GM19467 (cell line): ENCODE measurements at regions not wholly inside any gene's neighbourhood (a gene's known extent, or its start where the extent isn't known, plus 50 kb on each side); places are given as distances from the start of the nearest gene placed in this dataset.

Experiments used
- ATAC-seq: cut with Tn5 transposase; IDR thresholded peaks from one replicate; pipeline ENCODE4 v1.9.1; 2021; ENCODE audit warnings: mild to moderate bottlenecking, moderate library complexity; ENCODE audit not compliant: unreplicated experiment

DNA sequence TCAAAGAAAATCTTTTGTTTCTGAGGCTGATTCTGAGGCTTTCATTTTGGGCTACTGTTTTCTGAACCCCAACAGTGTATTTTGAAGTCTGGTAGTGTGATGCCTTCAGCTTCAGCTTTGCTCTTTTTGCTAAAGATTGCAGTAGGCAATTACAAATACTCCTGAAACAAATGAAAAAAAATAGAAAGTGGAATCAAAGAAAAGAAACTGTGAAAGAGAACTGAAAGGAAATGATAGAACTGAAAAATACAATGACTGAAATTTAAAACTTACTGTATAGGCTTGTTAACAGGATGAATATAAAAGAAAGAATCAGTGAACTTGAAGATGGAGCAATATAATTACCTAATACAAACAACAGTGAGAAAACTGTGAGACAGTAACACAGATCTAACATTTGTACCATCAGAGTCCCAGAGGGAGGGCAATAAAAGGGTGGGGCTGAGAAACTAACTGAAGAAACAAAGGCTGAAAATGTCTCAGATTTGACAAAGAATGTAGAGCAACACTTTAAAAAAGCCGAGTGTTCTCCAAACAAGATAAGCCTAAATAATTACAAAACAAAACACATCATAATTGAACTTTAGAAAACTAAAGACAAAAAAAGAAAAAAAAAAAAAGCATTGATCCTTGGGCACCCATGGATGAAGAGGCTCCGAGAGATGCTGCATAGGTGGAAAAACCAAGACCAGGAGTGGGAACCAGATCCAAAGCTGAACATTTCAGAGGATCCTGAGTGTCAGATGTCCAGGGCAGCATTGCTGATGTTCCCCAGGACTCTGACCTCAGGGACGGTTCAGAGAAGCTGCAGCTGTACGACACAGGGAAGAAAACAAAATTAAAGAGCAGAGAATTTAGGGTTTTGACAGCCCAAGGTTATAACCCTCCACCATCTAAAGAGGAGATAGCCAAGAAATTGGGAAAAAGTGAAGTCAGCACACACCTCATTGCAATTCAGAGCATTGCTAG is 223.2 kb upstream of the IGFBP3 start:
- ATAC-seq = no peak

DNA sequence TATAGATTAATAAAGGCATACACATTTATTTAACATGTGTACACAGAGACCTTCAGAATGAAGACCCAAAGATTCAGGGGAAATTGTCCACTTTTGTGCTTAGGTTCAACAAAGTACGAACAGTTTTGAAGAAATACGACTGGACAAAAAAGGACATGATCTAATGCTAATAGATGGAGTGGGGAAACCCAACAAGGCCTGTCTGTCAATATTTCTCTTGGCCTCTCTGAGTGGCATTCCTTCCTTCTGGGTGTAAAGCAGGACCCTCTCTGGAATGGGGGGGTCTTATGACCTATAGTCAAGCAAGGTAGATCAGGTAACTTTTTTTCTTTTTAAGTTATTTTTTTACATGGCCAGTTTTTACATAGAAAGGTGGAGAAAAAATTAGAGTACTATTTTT is 222.3 kb upstream of the IGFBP3 start:
- no peak for ATAC-seq

DNA sequence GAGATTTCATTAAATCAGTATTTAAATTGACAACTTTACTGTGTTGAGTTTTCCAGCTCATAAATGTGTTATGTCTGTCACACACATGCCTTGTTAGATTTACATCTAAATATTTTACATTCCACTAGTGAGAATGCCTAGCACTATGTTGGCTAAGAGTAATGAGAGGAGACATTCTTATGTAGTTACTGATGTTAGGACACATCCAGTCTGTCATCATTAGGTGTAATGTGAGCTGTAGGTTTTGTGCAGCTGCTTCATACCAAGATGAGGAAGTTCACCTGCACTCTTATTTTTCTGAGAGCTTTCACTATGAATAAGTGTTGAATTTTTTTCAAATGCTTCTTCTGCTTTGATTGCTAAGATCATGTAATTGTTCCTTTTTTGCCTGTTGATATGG is 218.0 kb upstream of the IGFBP3 start:
- ATAC-seq = no peak

DNA sequence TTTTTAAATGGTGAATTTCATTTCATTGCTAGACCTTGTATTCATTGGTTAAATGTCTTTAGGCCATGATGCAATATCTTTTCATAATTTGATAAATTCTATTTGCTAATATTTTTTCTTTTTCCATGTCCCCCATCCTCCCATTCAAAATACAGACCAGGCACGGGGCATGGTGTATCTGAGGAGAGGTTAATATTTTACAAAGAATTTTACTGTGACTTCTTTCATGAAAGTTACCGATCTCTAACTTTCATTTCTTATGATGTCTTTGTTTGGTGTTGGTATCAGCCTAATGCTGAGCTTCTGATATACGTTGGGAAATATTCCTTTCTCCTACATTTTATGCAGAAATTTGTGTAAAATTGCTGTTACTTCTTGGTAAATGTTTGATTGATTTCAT is 216.7 kb upstream of the IGFBP3 start:
- no peak for ATAC-seq

DNA sequence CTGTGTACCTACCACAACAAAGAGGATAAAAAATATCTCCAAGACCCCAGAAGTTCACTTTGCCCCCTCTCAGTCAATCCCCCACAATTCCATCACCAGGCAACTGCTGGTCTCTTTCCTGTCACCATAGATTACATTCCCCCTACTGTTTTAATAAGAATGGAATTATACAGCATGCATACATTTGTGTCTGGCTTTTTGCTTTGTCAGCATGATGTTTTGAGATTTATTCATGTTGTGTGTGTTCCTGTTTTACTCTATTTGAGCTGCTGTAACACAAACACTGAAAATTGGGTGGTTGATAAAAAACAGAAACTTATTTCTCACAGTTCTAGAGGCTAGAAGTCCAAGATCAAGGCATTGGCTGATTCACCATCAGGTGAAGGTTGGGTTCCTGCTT is 214.5 kb upstream of the IGFBP3 start:
- no peak for ATAC-seq

DNA sequence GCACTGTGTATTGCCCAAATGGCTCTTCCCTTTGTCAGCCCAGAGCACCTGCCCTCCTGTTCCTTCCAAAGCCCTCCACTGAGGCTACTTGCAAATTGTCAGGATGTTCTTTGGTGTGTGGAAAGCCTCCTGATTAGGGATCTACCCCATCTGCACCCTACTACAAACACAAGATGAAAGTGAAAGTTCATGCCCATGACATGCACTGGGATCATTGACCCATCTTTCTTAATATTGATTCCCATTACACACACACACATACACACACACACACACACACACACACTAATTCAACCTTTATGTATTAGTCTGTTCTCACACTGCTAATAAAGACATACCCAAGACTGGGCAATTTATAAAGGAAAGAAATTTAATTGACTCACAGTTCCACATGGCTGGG is 213.7 kb upstream of the IGFBP3 start:
- no peak for ATAC-seq

DNA sequence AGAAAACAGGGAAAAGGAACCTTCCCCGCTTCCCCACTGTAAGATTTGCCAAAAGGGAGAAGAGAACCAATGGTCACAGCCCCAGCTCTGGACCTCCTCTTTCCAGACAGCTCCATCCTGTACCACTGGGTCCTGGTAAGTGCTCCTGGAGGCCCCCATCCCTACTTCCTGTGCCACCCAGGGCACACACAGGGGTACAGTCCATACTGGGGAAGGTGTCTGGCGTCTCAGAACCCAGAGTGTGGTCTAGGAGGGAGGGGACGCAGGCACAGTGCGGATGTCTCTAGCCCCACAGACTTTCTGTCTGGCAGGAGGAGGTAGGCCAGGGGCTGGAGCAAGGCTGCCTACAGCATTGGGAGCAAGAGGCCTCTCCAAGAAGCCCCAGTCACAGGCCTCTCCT is 213.3 kb upstream of the IGFBP3 start:
- no peak for ATAC-seq

DNA sequence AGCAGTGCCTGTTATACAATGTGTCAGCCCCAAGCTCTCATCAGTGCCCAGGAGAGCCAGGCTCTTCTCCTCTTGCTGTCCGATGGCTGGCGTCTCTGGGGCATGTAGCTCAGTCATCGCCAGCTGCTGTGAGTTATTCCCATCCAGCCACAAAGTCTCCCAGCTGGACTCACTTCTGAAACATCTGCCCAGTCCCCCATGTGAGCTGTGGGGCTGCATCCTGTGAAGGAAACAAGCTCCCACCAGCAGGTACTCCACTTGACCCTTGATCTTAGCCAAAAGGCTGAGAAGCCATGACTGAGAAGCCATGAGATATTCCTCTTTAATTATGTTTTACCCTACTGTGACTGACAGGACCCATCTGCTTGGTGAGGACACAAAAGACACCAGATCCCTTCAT is 212.7 kb upstream of the IGFBP3 start:
- no peak for ATAC-seq

DNA sequence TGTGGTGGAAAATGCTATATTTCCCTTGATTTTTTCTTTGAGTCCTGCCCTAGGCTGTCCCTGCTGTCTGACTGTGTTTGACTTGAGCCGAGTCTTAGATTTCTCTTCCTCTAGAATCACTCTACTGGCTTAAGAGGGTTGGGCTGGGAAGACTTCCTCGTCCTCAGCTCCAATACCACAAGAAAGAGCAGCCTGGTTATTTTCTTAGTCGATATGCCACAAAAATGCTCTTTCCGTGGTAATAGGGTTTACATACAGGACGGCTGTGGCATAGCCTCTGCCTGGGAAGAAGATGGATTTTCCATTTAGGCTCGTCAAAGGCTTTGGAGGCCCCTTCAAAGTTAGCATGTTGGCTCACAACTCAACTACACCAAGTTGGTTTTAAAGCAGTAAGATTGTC is 212.0 kb upstream of the IGFBP3 start:
- ATAC-seq = no peak

DNA sequence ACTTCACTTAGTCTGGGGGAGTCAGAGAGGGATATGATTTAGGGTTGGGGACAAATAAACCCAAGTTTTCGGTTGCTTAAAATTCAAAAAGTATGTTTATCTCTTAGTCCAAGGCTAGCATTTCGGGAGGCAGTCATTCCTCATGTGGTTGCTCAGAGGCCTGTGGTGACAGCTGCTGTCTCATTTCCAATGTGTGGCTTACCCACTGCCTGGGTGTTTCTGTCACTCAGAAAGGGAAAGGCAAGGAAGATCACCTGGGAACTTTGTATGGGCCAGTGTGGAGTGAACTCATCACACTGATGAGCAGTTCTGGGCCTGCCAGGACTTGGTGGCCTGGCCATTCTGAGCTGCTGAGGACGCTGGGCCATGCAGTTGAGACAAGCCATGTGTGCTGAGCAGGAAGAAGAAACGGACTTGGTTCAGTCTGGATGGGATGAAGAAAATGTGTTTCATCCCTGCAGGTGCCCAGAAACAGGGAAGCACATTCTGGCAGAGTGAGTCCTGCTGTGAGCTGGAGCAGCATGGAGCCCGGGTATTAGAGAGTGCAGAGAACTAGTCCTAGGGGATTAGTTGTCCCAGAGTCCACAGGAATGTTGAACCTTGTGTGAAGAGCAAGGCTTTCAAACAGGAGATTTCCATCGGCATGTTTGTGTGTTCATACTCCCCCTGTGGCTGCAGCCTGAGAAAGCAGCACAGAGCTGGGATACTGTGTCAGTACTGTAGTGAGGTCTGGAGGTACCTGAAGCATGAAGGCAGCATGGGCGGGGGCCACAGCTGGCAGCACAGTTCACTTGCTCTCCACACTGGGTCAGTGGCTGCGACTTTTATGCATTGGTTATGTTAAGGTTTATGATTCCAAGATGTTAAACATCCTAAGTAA is 211.1 kb upstream of the IGFBP3 start:
- no peak for ATAC-seq

DNA sequence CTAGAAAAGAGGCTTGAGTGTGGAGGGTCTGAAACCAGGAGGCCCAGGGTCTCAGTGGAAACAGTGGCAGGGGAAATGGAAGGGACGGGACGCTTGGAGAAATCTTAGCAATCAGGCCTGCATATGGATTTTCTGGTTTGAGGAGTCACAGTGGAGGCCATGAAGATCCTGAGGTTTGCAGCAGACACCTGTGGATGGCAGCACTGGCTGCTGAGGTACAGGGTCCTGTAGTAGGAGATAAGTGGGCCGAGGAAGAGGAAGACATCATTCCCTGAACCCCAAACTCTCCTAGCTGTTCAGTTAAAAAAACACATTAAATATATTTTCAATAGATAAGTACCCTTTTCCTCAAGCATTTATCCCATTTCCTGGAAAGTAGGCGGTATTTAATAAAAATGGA is 208.8 kb upstream of the IGFBP3 start:
- no peak for ATAC-seq

DNA sequence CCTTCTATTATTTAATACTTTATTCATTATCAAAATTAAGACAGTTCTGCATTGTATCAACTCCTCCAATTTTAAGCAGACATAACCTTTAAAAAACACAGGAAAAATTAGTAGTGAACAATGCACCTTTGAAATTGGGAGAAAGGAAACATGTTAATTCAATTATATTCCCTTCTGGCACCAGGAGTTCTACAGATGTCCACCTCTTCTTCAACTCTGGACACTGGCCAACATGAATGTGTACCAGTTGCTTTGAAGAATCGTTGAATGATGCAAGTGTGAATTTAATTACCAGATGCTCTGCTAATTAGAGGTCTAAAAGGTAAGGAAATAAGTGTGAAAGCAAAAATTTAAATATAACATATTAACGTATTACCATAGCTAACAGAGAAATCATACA is 206.7 kb upstream of the IGFBP3 start:
- ATAC-seq = no peak

DNA sequence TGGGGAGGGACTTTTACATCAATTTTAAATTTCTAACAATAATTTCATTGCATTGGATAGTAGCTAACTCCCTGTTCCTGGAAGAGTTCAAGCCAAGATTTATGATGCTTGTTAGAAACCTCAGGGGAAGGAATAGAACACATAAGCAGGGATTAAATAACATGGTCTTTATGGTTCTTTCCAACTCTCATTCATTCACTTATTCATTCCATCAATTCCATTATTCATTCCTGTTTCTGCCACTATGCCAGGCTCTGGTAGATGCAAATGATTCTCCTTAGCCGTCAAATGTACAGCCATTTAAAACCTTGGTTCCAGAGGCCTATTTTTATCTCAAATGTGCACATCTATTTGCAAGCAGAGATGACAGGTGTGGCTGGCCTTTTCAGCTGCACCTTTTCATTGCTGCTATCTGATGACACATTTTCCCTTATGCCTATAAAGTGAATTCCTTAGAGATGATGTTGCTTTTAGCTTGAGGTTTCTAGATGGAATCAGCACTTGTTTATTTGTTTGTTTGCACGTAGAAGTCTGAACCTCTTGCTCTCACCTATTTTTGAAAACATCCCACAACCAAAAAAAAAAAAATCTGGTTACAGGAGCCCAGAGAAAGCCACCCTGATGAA is 205.7 kb upstream of the IGFBP3 start:
- no peak for ATAC-seq

DNA sequence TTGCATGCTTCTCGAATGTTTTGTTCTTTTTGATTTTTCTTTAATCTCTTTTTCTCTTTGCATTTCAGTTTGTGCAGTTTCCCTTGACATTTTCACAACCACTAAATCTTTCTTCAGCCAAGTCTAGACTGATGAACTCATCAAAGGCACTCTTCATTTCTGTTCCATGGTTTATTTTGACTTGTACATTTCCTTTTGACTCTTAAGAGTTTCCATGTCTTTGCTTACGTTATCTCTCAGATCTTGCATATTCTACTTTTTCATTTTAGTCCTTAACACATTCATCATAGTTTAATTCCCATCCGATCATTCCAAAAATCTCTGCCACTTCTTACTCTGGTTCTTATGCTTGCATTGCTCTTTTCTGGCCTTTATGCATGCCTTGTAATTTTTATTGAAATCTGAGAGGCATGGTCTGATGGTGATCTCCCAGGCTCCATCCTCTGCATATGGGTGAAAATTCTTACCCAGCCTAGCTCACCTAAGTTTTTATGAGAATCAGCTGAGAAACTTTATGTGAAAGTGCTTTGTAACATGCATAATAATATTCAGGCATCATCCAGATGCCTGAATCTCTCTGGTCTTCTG is 202.8 kb upstream of the IGFBP3 start:
- ATAC-seq = no peak

DNA sequence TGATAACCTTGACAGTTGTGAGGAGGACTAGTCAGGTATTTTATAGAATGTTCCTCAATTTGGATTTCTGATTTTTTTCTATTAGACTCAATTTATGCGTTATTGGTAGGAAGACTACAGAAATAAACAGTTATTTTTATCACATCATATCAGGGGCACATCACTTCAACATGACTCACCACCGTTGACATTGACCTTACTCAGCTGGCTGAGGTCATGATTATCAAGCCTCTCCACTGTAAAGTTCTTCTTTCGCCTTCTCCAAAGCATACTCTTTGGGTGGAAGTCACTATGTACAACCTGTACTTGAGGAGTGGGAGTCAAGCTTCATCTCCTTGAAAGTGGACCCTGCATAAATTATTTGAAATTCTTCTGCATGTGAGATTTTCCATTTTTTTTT is 194.3 kb upstream of the IGFBP3 start:
- no peak for ATAC-seq

DNA sequence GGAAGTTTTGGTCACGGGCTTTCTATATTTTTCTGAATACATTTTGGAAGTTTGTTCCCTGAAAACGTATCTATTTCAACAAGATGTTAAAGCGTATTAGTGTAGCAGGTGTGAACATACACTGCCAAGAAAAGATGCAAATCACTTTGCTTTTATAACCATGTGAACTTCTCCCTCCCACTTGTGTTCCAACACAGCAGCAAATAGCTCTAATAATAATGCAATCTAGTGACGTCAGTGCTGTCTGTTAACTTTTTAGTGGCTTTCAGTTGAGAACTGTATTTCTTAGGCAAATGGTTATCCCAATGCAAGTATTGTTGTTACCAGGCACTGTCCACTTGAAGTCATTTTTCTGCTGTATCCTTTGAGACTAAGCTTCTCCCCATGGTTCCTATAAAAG is 188.4 kb upstream of the IGFBP3 start:
- ATAC-seq = no peak

DNA sequence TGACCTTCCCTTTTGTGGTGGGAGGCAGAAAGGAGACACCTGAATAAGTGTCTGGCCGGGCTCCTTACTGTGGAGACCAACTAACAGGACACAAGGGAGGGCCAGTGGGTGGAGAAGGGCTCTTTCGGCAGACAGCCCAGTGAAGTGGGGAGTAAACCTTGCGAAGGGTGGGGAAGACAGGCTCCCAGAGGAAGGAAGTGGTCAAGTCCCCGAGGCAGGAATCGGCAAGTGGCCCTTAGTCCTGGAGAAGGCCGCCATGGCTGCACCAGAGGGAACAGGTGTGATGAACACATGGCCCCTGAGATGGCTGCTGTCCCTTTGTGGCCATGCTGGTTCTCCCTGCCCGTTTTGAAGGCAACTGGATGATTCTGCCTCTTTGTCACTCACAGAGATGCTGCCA is 187.2 kb upstream of the IGFBP3 start:
- ATAC-seq = no peak

DNA sequence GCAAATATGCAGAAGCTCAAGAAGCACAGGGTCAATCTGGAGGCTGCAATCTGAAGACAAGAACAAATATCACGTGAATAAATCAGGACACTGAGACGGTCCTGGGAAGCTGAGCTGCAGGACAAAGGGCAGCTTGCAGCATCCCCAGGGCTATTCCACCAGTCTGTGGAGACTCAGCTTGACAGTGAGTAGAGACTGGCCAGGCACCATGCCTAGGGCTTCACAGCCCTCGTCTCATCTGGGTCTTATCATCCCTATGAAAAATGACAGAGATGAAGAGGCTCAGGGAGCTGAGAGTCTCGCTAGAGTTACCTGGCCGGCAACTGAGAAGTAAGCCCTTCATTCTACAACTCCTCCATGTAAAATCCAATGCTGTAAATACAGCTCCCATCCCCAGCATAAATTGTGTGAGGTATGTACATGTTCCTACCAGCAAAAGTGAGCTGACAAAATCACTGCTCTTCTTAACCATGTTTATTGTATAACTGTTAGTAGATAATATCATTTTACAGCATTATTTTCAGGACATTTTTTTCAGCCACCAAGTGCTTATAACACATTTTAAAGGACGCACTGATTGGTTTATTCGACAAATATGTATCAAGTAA is 186.6 kb upstream of the IGFBP3 start:
- no peak for ATAC-seq

DNA sequence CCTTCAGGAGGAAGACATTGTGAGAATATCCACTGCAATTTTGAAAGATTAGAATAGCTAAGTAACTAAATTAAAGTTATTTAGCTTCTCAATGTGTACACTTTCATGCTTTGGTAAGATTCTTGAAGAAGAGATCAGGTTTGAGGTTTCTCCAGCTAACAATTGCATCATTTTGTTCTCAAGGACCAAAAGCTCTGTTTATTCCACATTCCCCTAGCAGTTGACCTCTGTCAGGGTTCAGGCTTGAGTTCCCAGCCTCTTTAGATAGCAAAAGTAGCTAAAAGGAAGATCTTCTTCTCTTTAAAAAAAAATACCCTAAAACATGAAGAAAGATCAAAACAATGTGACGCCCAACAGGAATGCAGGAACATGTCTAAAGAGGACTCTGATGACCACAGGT is 179.4 kb upstream of the IGFBP3 start:
- ATAC-seq = no peak

DNA sequence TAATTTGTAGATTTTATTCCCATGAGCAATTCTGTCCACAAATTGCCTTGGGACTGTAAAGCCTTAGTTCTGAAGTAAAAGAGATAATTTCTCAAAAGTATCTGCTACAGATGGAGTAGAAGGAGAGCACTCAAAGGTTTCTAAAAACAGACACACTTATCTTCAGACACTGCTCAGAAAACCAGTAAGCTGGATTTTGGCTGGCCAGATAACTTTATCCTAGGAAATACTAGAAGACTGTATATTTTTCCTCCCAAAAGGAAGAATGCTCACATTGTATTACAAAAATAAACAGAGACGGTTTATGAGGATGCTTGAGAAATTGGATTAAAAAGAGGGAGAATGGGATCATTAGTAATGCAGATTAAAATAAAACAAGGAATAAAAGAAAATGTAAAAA is 178.0 kb upstream of the IGFBP3 start:
- no peak for ATAC-seq

DNA sequence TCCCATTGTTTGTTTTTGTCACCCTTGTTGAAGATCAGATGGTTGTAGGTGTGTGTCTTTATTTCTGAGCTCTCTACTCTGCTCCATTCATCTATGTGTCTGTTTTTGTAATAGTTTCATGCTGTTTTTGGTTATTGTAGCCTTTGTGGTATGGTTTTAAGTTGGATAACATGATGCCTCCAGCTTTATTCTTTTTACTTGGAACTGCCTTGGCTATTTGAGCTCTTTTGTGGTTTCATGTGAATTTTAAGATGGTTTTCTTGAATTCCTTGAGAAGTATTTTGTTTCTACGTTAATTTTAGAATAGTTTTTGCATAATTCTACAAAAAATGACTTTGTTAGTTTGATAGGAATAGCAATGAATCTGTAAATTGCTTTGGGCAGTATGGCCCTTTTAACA is 170.0 kb upstream of the IGFBP3 start:
- ATAC-seq = no peak
